Ascending aorta (tissue), 2 donors: ENCODE measurements at regions not wholly inside any gene's neighbourhood (a gene's known extent, or its start where the extent isn't known, plus 50 kb on each side); places are given as distances from the start of the nearest gene placed in this dataset.
A peak's percentile ranks its signal among the peaks of the same experiment; 100 is the strongest.

Source experiments
- DNase-seq, 2 donors: peaks; one replicate each; pipeline ENCODE4 v3.0.0-alpha.2; 2019; ENCODE audit warnings: low spot score in 2 of 2
- H3K27ac ChIP-seq, 2 donors: fragments of 200-600 bp; sonication (generic); one replicate each; pipeline ENCODE4 v1.5.1; 2016 to 2017; ENCODE audit warnings: mild to moderate bottlenecking in 1 of 2
- H3K27me3 ChIP-seq: fragments of 200-600 bp; sonication (generic); one replicate; pipeline ENCODE4 v1.5.1; 2017
- H3K36me3 ChIP-seq, 2 donors: fragments of 200-600 bp; sonication (generic); one replicate each; pipeline ENCODE4 v1.5.1; 2016
- H3K4me1 ChIP-seq, 2 donors: fragments of 200-600 bp; sonication (generic); one replicate each; pipeline ENCODE4 v1.5.1; 2016 to 2017; ENCODE audit warnings: mild to moderate bottlenecking in 1 of 2
- H3K4me3 ChIP-seq, 2 donors: fragments of 200-600 bp; sonication (generic); one replicate each; pipeline ENCODE4 v1.5.1; 2016 to 2017; ENCODE audit warnings: mild to moderate bottlenecking in 1 of 2
- H3K9me3 ChIP-seq, 2 donors: fragments of 200-600 bp; sonication (generic); one replicate each; pipeline ENCODE4 v1.5.1; 2016
- intact Hi-C: fragments of 100-400 bp; cut with DNase I; formaldehyde crosslinking; loops from one replicate; pipeline ENCODE4 v1.15.1; 2023
- TF ChIP-seq, protein P1 (sequence below), 3 experiments: fragments of 200-600 bp in 2 of 3; fragments of 450-650 bp in 1 of 3; sonication (generic) in 2 of 3; IDR thresholded peaks; one replicate each; pipeline ENCODE4 v1.5.1; 2016 to 2019; ENCODE audit warnings: antibody characterized with exemption in 3 of 3, mild to moderate bottlenecking in 1 of 3, moderate library complexity in 1 of 3

DNA sequence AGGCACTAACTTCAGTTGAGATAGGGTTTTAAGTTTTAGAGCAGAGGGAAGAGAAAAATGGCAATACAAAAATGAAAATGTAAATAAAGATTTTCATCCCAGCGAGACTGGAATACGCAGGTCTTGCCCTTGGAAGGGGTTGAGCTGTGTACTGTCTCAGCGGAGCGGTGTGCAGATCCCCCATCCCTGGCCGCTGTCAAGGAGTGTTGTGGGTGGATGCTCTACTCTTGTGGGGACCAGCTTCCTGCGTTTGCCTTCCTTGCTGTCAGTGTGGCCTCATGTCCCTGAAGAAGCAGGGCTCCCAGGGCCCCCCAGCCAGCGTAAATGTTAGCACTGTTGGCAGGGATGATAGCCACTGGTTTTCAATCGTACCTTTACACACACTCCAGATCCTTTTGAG, 249.7 kb upstream of the PITRM1 start:
- Histone ChIP-seq H3K36me3 (no peaks in the 10 kb centered on the region), H3K9me3 (no peaks in the 10 kb centered on the region), H3K4me1 (peaks cover 3 to 14% of the 10 kb centered on the region in 2 donors), H3K27me3 (no peaks in the 10 kb centered on the region), H3K27ac (no peak overlapping the region), H3K4me3 (no peak overlapping the region)
- TF ChIP-seq, protein P1, sequence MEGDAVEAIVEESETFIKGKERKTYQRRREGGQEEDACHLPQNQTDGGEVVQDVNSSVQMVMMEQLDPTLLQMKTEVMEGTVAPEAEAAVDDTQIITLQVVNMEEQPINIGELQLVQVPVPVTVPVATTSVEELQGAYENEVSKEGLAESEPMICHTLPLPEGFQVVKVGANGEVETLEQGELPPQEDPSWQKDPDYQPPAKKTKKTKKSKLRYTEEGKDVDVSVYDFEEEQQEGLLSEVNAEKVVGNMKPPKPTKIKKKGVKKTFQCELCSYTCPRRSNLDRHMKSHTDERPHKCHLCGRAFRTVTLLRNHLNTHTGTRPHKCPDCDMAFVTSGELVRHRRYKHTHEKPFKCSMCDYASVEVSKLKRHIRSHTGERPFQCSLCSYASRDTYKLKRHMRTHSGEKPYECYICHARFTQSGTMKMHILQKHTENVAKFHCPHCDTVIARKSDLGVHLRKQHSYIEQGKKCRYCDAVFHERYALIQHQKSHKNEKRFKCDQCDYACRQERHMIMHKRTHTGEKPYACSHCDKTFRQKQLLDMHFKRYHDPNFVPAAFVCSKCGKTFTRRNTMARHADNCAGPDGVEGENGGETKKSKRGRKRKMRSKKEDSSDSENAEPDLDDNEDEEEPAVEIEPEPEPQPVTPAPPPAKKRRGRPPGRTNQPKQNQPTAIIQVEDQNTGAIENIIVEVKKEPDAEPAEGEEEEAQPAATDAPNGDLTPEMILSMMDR (IDR thresholded peaks at IDR 0.05), result no peak
- intact Hi-C loops, result no loop called here
- DNase-seq, result no peak

DNA sequence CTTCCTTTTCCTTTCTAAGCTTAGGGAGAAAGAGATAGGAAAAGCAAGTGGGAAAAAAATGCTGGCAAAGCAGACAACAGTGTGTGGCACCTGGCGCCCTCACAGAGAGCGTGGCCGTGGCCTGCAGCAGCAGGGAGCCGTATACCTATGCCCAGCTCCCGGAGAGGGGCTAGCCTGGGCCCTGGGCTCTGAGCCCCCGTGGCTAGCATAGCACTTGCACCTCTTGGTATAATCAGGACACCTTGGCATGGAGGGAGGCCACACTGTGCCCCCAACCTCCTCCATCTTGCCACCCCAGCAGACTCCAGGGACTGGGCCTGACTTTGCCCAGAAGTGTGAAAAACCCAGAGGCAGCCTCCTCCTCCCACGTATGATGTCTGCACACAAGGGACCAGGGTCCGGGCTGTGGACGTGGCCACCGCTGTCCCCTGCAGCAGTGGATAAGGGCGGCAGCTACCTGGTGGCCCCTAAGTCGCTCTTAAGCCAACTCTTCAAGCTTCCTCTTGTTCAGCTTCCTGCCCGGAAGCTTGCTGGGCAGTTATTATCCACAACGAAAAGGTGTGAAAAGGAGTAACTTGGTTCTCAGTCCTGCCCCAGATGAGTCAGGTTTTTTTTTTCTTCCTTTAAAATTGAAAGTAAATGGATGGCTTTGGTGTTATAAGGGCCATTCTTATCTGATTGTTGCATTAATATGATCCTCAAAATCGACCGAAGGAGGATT, 249.1 kb upstream of the PITRM1 start:
- DNase-seq, result peak in 1 of 2 donors; percentile 50
- H3K36me3 ChIP-seq, result no peaks in the 10 kb centered on the region
- no peaks in the 10 kb centered on the region for H3K27me3 ChIP-seq
- intact Hi-C loops, result no loop called here
- H3K4me1 ChIP-seq, result peaks cover 3 to 14% of the 10 kb centered on the region in 2 donors
- H3K27ac ChIP-seq, result no peak overlapping the region
- no peak overlapping the region for H3K4me3 ChIP-seq
- H3K9me3 ChIP-seq, result no peaks in the 10 kb centered on the region
- TF ChIP-seq, protein P1 (IDR thresholded peaks at IDR 0.05), result no peak

DNA sequence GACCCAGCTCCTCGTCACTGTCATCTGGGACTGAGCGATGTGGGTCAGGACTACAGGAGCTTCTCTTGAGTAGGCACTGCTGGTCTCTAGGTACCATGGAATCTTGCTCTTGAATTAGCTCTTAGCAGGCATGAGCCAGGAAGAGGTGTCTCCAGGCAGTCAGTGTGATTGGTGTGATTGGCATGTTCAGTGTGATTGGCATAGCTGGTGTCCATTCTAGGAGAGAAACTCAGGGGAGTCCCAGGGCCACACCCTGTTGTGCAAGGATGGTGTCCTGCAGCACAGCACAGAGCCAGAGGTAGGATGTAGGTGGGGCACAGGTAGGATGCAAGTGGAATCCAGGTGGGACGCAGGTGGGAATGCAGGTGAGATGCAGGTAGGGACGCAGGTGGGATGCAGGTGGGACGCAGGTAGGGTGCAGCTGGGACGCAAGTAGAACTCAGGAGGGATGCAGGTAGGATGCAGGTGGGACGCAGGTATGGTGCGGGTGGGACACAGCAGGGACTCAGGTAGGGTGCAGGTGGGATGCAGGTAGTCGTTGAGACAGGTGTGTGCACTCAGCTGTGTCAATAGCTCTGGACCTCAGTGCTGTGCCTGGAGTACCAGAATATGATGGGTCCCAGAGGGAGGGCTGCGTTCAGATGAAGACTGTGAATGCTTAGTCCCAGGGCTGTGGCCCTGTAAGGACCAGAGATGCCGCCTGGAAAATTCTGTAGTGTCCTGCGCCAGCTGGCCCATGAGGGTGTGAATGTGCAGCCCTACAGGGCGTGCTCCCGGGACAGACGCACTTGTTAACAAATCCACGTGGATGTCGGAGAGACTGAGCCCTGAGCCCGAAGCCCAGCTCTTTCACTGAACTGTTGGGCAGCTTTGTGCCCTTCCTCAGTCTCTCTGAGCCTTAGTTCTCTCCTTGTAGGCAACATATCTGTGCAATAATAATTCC, 248.2 kb upstream of the PITRM1 start:
- H3K9me3 ChIP-seq, result no peaks in the 10 kb centered on the region
- intact Hi-C loops, result no loop called here
- H3K36me3 ChIP-seq, result no peaks in the 10 kb centered on the region
- TF ChIP-seq, protein P1 (IDR thresholded peaks at IDR 0.05), result no peak
- no peak overlapping the region for H3K4me3 ChIP-seq
- no peak overlapping the region for H3K27ac ChIP-seq
- H3K27me3 ChIP-seq, result no peaks in the 10 kb centered on the region
- DNase-seq, result peak in 1 of 2 donors; percentile 56
- H3K4me1 ChIP-seq, result peaks cover 3 to 12% of the 10 kb centered on the region in 2 donors

DNA sequence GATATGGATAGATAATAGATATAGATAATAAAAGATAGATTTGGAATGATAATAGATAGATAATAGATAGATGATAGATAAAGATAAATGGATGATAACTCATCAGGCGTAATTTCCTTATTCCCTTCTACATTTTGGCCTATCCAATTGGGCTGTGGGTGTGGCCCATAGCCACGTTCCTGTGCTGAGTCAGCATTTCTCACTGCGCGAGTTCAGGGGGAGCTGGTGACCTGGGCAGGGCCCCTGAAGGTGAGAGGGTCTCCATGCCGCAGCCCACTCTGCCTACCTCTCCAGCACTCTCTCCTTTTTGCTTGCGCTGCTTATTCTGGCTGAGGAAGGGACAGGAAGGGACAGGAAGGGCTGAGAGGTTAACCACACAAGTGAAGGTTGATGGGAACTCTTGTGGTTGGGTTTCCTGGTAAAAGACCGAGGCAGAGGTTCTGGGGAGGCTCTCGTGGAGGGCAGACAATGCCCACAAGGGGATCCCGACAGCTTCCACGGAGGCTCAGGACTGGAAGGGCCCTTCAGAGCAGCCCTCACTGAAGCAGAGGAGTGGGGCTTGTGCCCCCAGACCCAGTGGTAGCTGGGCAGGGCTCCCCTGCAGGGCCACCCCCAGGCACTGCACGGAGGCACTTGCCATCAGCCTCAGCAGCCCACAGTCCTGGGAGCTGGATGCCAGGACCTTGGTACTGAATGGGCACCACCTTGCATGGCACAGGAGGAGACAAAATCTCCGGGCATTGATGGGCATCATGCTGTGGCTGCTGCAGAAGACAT, 247.3 kb upstream of the PITRM1 start:
- H3K27me3 ChIP-seq, result no peaks in the 10 kb centered on the region
- H3K27ac ChIP-seq, result no peak overlapping the region
- H3K4me3 ChIP-seq, result no peak overlapping the region
- TF ChIP-seq, protein P1 (IDR thresholded peaks at IDR 0.05), result no peak
- H3K9me3 ChIP-seq, result no peaks in the 10 kb centered on the region
- H3K4me1 ChIP-seq, result peaks cover 3 to 12% of the 10 kb centered on the region in 2 donors
- H3K36me3 ChIP-seq, result no peaks in the 10 kb centered on the region
- intact Hi-C loops, result no loop called here
- no peak for DNase-seq

DNA sequence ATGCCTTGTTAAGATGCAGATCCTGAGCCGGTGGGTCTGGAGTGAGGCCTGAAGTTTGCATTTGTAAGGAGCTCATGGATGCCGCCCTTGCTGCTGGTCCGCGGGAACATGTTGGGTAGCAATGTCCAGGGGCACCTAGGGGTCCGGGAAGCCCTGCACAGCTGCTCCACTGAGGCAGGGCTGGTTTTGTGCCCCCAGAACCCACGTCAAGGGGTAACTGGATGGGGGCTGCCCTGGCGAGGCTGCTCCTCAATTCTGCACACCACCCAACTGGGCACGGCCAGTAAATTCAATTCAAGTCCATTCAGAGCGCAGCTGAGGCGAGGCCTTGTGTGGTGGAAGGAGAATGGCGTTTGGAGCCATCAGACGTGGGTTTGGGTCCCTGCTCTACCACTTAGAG, 246.3 kb upstream of the PITRM1 start:
- no peaks in the 10 kb centered on the region for H3K9me3 ChIP-seq
- no peak overlapping the region for H3K4me3 ChIP-seq
- no peaks in the 10 kb centered on the region for H3K36me3 ChIP-seq
- peaks cover 3 to 12% of the 10 kb centered on the region in 2 donors for H3K4me1 ChIP-seq
- TF ChIP-seq, protein P1 (IDR thresholded peaks at IDR 0.05), result no peak
- intact Hi-C loops, result no loop called here
- H3K27ac ChIP-seq, result peak overlapping the region; percentile 32 to 39
- no peaks in the 10 kb centered on the region for H3K27me3 ChIP-seq
- DNase-seq, result no peak
